ENCODE measurements at regions not wholly inside any gene's neighbourhood (a gene's known extent, or its start where the extent isn't known, plus 50 kb on each side); places are given as distances from the start of the nearest gene placed in this dataset.
"Not testable (repeated sequence)": the region's sequence is repeated elsewhere in the genome, so short reads cannot be mapped to it uniquely, and the experiment has no call there.

GRCh38 chr1:60612790-60613189, 469.6 kb upstream of the NFIA start:
- no CpG with 5 or more reads among the region's 4 CpGs for whole genome bisulfite sequencing, 2 donors (ENCODE audit: extremely low coverage in 2 of 2, insufficient read length in 2 of 2, insufficient replicate concordance in 1 of 2)
- H3K27me3 ChIP-seq (ENCODE audit: control insufficient read depth in 3 of 3, insufficient read depth in 3 of 3, low read depth in 1 of 3, low read length in 3 of 3) = no peaks in the 10 kb centered on the region
- no peak overlapping the region for H2BK5ac ChIP-seq (ENCODE audit: low read length)
- DNase-seq (ENCODE audit: low spot score) = no peak
- no peak overlapping the region for H4K91ac ChIP-seq (ENCODE audit: low read depth, low read length, poor library complexity)
- H2BK120ac ChIP-seq (ENCODE audit: low read depth, low read length) = no peak overlapping the region
- no peak overlapping the region for H2AFZ ChIP-seq (ENCODE audit: low read length)
- no peak overlapping the region for H4K8ac ChIP-seq (ENCODE audit: low read depth, low read length)
- H3K14ac ChIP-seq (ENCODE audit: low read length) = no peak overlapping the region
- H2AK5ac ChIP-seq (ENCODE audit: low read depth, low read length) = no peak overlapping the region
- no peaks in the 10 kb centered on the region for H3K36me3 ChIP-seq (replicated peaks in 1 of 2; ENCODE audit: control insufficient read depth in 2 of 2, insufficient read depth in 2 of 2, low read length in 2 of 2)
- no peak overlapping the region for H3K4me3 ChIP-seq (ENCODE audit: low read length in 2 of 2)
- no peak overlapping the region for H3K23ac ChIP-seq (ENCODE audit: low read depth, low read length, poor library complexity)
- no peak overlapping the region for H2BK12ac ChIP-seq (ENCODE audit: low read length)
- H3K9ac ChIP-seq (ENCODE audit: low read depth, low read length, poor library complexity) = no peak overlapping the region
- H2BK15ac ChIP-seq (ENCODE audit: low read length) = no peak overlapping the region
- H3K4ac ChIP-seq (ENCODE audit: low read length) = no peak overlapping the region
- H3K18ac ChIP-seq (ENCODE audit: low read length) = no peak overlapping the region
- H3K9me3 ChIP-seq (replicated peaks in 1 of 2; ENCODE audit: control insufficient read depth in 2 of 2, insufficient read depth in 1 of 2, low read depth in 1 of 2, low read length in 2 of 2) = no peaks in the 10 kb centered on the region
- no peak overlapping the region for H3K27ac ChIP-seq (replicated peaks; ENCODE audit: low read length)
- H3K79me1 ChIP-seq (ENCODE audit: low read depth, low read length) = no peaks in the 10 kb centered on the region
- H3K4me2 ChIP-seq (ENCODE audit: insufficient read depth, low read length, poor library complexity, severe bottlenecking) = no peak overlapping the region
- H3K4me1 ChIP-seq (ENCODE audit: control insufficient read depth in 2 of 2, insufficient read depth in 1 of 2, low read depth in 1 of 2, low read length in 2 of 2) = peaks cover 0 to 2% of the 10 kb centered on the region in 2 donors

- not testable (repeated sequence) for H4K8ac ChIP-seq (ENCODE audit: low read depth, low read length); H2BK120ac ChIP-seq (ENCODE audit: low read depth, low read length); H2AFZ ChIP-seq (ENCODE audit: low read length); H3K23ac ChIP-seq (ENCODE audit: low read depth, low read length, poor library complexity); H3K4me2 ChIP-seq (ENCODE audit: insufficient read depth, low read length, poor library complexity, severe bottlenecking); H3K18ac ChIP-seq (ENCODE audit: low read length); H2AK5ac ChIP-seq (ENCODE audit: low read depth, low read length); H3K36me3 ChIP-seq (replicated peaks in 1 of 2; ENCODE audit: control insufficient read depth in 2 of 2, insufficient read depth in 2 of 2, low read length in 2 of 2); H3K27ac ChIP-seq (replicated peaks; ENCODE audit: low read length); H2BK5ac ChIP-seq (ENCODE audit: low read length); H3K14ac ChIP-seq (ENCODE audit: low read length); H3K4me1 ChIP-seq (ENCODE audit: control insufficient read depth in 2 of 2, insufficient read depth in 1 of 2, low read depth in 1 of 2, low read length in 2 of 2); H2BK15ac ChIP-seq (ENCODE audit: low read length); H3K27me3 ChIP-seq (ENCODE audit: control insufficient read depth in 3 of 3, insufficient read depth in 3 of 3, low read depth in 1 of 3, low read length in 3 of 3); DNase-seq (ENCODE audit: low spot score); H3K4me3 ChIP-seq (ENCODE audit: low read length in 2 of 2); H3K9ac ChIP-seq (ENCODE audit: low read depth, low read length, poor library complexity); H3K9me3 ChIP-seq (replicated peaks in 1 of 2; ENCODE audit: control insufficient read depth in 2 of 2, insufficient read depth in 1 of 2, low read depth in 1 of 2, low read length in 2 of 2); H3K4ac ChIP-seq (ENCODE audit: low read length); H4K91ac ChIP-seq (ENCODE audit: low read depth, low read length, poor library complexity); H2BK12ac ChIP-seq (ENCODE audit: low read length); H3K79me1 ChIP-seq (ENCODE audit: low read depth, low read length)
- WGBS, 2 donors (ENCODE audit: extremely low coverage in 2 of 2, insufficient read length in 2 of 2, insufficient replicate concordance in 1 of 2) = no CpG with 5 or more reads among the region's 1 CpG
Measured at GRCh38 chr1:60606921-60607320, 475.4 kb upstream of the NFIA start.

- no CpG with 5 or more reads among the region's 1 CpG for WGBS, 2 donors (ENCODE audit: extremely low coverage in 2 of 2, insufficient read length in 2 of 2, insufficient replicate concordance in 1 of 2)
- H2BK120ac ChIP-seq (ENCODE audit: low read depth, low read length) = no peak overlapping the region
Measured at GRCh38 chr1:60600532-60600931, 481.8 kb upstream of the NFIA start.

GRCh38 chr1:60599574-60599973, 482.8 kb upstream of the NFIA start:
- no peaks in the 10 kb centered on the region for H3K36me3 ChIP-seq (replicated peaks in 1 of 2; ENCODE audit: control insufficient read depth in 2 of 2, insufficient read depth in 2 of 2, low read length in 2 of 2)
- H2BK120ac ChIP-seq (ENCODE audit: low read depth, low read length) = no peak overlapping the region
- H3K9me3 ChIP-seq (replicated peaks in 1 of 2; ENCODE audit: control insufficient read depth in 2 of 2, insufficient read depth in 1 of 2, low read depth in 1 of 2, low read length in 2 of 2) = no peaks in the 10 kb centered on the region
- H2AK5ac ChIP-seq (ENCODE audit: low read depth, low read length) = no peak overlapping the region
- no peak overlapping the region for H3K18ac ChIP-seq (ENCODE audit: low read length)
- no peak overlapping the region for H3K4me3 ChIP-seq (ENCODE audit: low read length in 2 of 2)
- H4K8ac ChIP-seq (ENCODE audit: low read depth, low read length) = no peak overlapping the region
- no peaks in the 10 kb centered on the region for H3K4me1 ChIP-seq (ENCODE audit: control insufficient read depth in 2 of 2, insufficient read depth in 1 of 2, low read depth in 1 of 2, low read length in 2 of 2)
- H2BK12ac ChIP-seq (ENCODE audit: low read length) = no peak overlapping the region
- no peak overlapping the region for H2BK5ac ChIP-seq (ENCODE audit: low read length)
- H3K9ac ChIP-seq (ENCODE audit: low read depth, low read length, poor library complexity) = no peak overlapping the region
- no peak for DNase-seq (ENCODE audit: low spot score)
- no peak overlapping the region for H3K4me2 ChIP-seq (ENCODE audit: insufficient read depth, low read length, poor library complexity, severe bottlenecking)
- no peak overlapping the region for H2BK15ac ChIP-seq (ENCODE audit: low read length)
- no peak overlapping the region for H2AFZ ChIP-seq (ENCODE audit: low read length)
- no peak overlapping the region for H3K27ac ChIP-seq (replicated peaks; ENCODE audit: low read length)
- WGBS, 2 donors (ENCODE audit: extremely low coverage in 2 of 2, insufficient read length in 2 of 2, insufficient replicate concordance in 1 of 2) = no CpG with 5 or more reads among the region's 1 CpG
- no peaks in the 10 kb centered on the region for H3K79me1 ChIP-seq (ENCODE audit: low read depth, low read length)
- no peak overlapping the region for H3K23ac ChIP-seq (ENCODE audit: low read depth, low read length, poor library complexity)
- no peak overlapping the region for H3K4ac ChIP-seq (ENCODE audit: low read length)
- no peak overlapping the region for H3K14ac ChIP-seq (ENCODE audit: low read length)
- no peak overlapping the region for H4K91ac ChIP-seq (ENCODE audit: low read depth, low read length, poor library complexity)
- H3K27me3 ChIP-seq (ENCODE audit: control insufficient read depth in 3 of 3, insufficient read depth in 3 of 3, low read depth in 1 of 3, low read length in 3 of 3) = no peaks in the 10 kb centered on the region

More at GRCh38 chr1:60600532-60600931, 481.8 kb upstream of the NFIA start:
- Histone ChIP-seq H3K4ac (ENCODE audit: low read length) (no peak overlapping the region), H2AFZ (ENCODE audit: low read length) (no peak overlapping the region), H2BK5ac (ENCODE audit: low read length) (no peak overlapping the region), H3K9me3 (replicated peaks in 1 of 2; ENCODE audit: control insufficient read depth in 2 of 2, insufficient read depth in 1 of 2, low read depth in 1 of 2, low read length in 2 of 2) (no peaks in the 10 kb centered on the region), H3K27ac (replicated peaks; ENCODE audit: low read length) (no peak overlapping the region), H3K9ac (ENCODE audit: low read depth, low read length, poor library complexity) (no peak overlapping the region), H3K18ac (ENCODE audit: low read length) (no peak overlapping the region), H3K14ac (ENCODE audit: low read length) (no peak overlapping the region), H4K91ac (ENCODE audit: low read depth, low read length, poor library complexity) (no peak overlapping the region), H3K4me2 (ENCODE audit: insufficient read depth, low read length, poor library complexity, severe bottlenecking) (no peak overlapping the region), H3K27me3 (ENCODE audit: control insufficient read depth in 3 of 3, insufficient read depth in 3 of 3, low read depth in 1 of 3, low read length in 3 of 3) (no peaks in the 10 kb centered on the region), H3K79me1 (ENCODE audit: low read depth, low read length) (no peaks in the 10 kb centered on the region), H2AK5ac (ENCODE audit: low read depth, low read length) (no peak overlapping the region), H3K23ac (ENCODE audit: low read depth, low read length, poor library complexity) (no peak overlapping the region), H2BK12ac (ENCODE audit: low read length) (no peak overlapping the region), H3K4me3 (ENCODE audit: low read length in 2 of 2) (no peak overlapping the region), H4K8ac (ENCODE audit: low read depth, low read length) (no peak overlapping the region), H2BK15ac (ENCODE audit: low read length) (no peak overlapping the region), H3K4me1 (ENCODE audit: control insufficient read depth in 2 of 2, insufficient read depth in 1 of 2, low read depth in 1 of 2, low read length in 2 of 2) (no peaks in the 10 kb centered on the region), H3K36me3 (replicated peaks in 1 of 2; ENCODE audit: control insufficient read depth in 2 of 2, insufficient read depth in 2 of 2, low read length in 2 of 2) (no peaks in the 10 kb centered on the region)
- no peak for DNase-seq (ENCODE audit: low spot score)
